ENCODE measurements at regions not wholly inside any gene's neighbourhood (a gene's known extent, or its start where the extent isn't known, plus 50 kb on each side); places are given as distances from the start of the nearest gene placed in this dataset.
A peak's percentile ranks its signal among the peaks of the same experiment; 100 is the strongest.

- no peaks in the 10 kb centered on the region for H3K27me3 ChIP-seq (ENCODE audit: control insufficient read depth, insufficient read depth, low read length)
Measured at GRCh38 chr9:18012170-18012569, 433.3 kb downstream of the SH3GL2 start.

GRCh38 chr9:18014556-18014955, 435.7 kb downstream of the SH3GL2 start:
- H3K4me3 ChIP-seq (ENCODE audit: low read length) = no peak overlapping the region
- H3K9me3 ChIP-seq (ENCODE audit: control insufficient read depth, low read depth, low read length) = no peaks in the 10 kb centered on the region
- no peak overlapping the region for H3K27ac ChIP-seq (ENCODE audit: low read length)
- no peak overlapping the region for H3K9ac ChIP-seq (ENCODE audit: low read length)
- no peaks in the 10 kb centered on the region for H3K4me1 ChIP-seq (ENCODE audit: control insufficient read depth, low read depth, low read length)
- H3K36me3 ChIP-seq (ENCODE audit: control insufficient read depth, low read depth, low read length) = no peaks in the 10 kb centered on the region
- H3K27me3 ChIP-seq (ENCODE audit: control insufficient read depth, insufficient read depth, low read length) = no peaks in the 10 kb centered on the region

More at GRCh38 chr9:18012170-18012569, 433.3 kb downstream of the SH3GL2 start:
- Histone ChIP-seq H3K27ac (ENCODE audit: low read length) (no peak overlapping the region), H3K4me1 (ENCODE audit: control insufficient read depth, low read depth, low read length) (no peaks in the 10 kb centered on the region), H3K4me3 (ENCODE audit: low read length) (no peak overlapping the region), H3K9ac (ENCODE audit: low read length) (no peak overlapping the region), H3K36me3 (ENCODE audit: control insufficient read depth, low read depth, low read length) (no peaks in the 10 kb centered on the region), H3K9me3 (ENCODE audit: control insufficient read depth, low read depth, low read length) (no peaks in the 10 kb centered on the region)

GRCh38 chr9:18015116-18015515, 436.2 kb downstream of the SH3GL2 start:
- H3K9ac ChIP-seq (ENCODE audit: low read length) = no peak overlapping the region

GRCh38 chr9:18017136-18017535, 438.3 kb downstream of the SH3GL2 start:
- no peaks in the 10 kb centered on the region for H3K9me3 ChIP-seq (ENCODE audit: control insufficient read depth, low read depth, low read length)
- H3K36me3 ChIP-seq (ENCODE audit: control insufficient read depth, low read depth, low read length) = no peaks in the 10 kb centered on the region
- H3K4me1 ChIP-seq (ENCODE audit: control insufficient read depth, low read depth, low read length) = peaks cover 3% of the 10 kb centered on the region
- H3K9ac ChIP-seq (ENCODE audit: low read length) = no peak overlapping the region
- no peak overlapping the region for H3K4me3 ChIP-seq (ENCODE audit: low read length)
- H3K27ac ChIP-seq (ENCODE audit: low read length) = no peak overlapping the region
- no peaks in the 10 kb centered on the region for H3K27me3 ChIP-seq (ENCODE audit: control insufficient read depth, insufficient read depth, low read length)

More at GRCh38 chr9:18015116-18015515, 436.2 kb downstream of the SH3GL2 start:
- no peaks in the 10 kb centered on the region for H3K9me3 ChIP-seq (ENCODE audit: control insufficient read depth, low read depth, low read length)
- H3K4me3 ChIP-seq (ENCODE audit: low read length) = no peak overlapping the region
- H3K27me3 ChIP-seq (ENCODE audit: control insufficient read depth, insufficient read depth, low read length) = no peaks in the 10 kb centered on the region
- H3K27ac ChIP-seq (ENCODE audit: low read length) = no peak overlapping the region
- H3K36me3 ChIP-seq (ENCODE audit: control insufficient read depth, low read depth, low read length) = no peaks in the 10 kb centered on the region
- H3K4me1 ChIP-seq (ENCODE audit: control insufficient read depth, low read depth, low read length) = no peaks in the 10 kb centered on the region

GRCh38 chr9:18018221-18018620, 439.4 kb downstream of the SH3GL2 start:
- no peaks in the 10 kb centered on the region for H3K36me3 ChIP-seq (ENCODE audit: control insufficient read depth, low read depth, low read length)
- no peaks in the 10 kb centered on the region for H3K9me3 ChIP-seq (ENCODE audit: control insufficient read depth, low read depth, low read length)
- no peaks in the 10 kb centered on the region for H3K27me3 ChIP-seq (ENCODE audit: control insufficient read depth, insufficient read depth, low read length)
- no peak overlapping the region for H3K9ac ChIP-seq (ENCODE audit: low read length)
- no peak overlapping the region for H3K4me3 ChIP-seq (ENCODE audit: low read length)
- H3K27ac ChIP-seq (ENCODE audit: low read length) = no peak overlapping the region
- H3K4me1 ChIP-seq (ENCODE audit: control insufficient read depth, low read depth, low read length) = peaks cover 3% of the 10 kb centered on the region

- Histone ChIP-seq H3K4me3 (ENCODE audit: low read length) (no peak overlapping the region), H3K9ac (ENCODE audit: low read length) (no peak overlapping the region), H3K4me1 (ENCODE audit: control insufficient read depth, low read depth, low read length) (peaks cover 3% of the 10 kb centered on the region), H3K9me3 (ENCODE audit: control insufficient read depth, low read depth, low read length) (no peaks in the 10 kb centered on the region), H3K27ac (ENCODE audit: low read length) (no peak overlapping the region), H3K36me3 (ENCODE audit: control insufficient read depth, low read depth, low read length) (no peaks in the 10 kb centered on the region), H3K27me3 (ENCODE audit: control insufficient read depth, insufficient read depth, low read length) (no peaks in the 10 kb centered on the region)
Measured at GRCh38 chr9:18018661-18019060, 439.8 kb downstream of the SH3GL2 start.

- H3K4me3 ChIP-seq (ENCODE audit: low read length) = no peak overlapping the region
- H3K27ac ChIP-seq (ENCODE audit: low read length) = no peak overlapping the region
- H3K9ac ChIP-seq (ENCODE audit: low read length) = no peak overlapping the region
- peaks cover 3% of the 10 kb centered on the region for H3K4me1 ChIP-seq (ENCODE audit: control insufficient read depth, low read depth, low read length)
- H3K36me3 ChIP-seq (ENCODE audit: control insufficient read depth, low read depth, low read length) = no peaks in the 10 kb centered on the region
- H3K27me3 ChIP-seq (ENCODE audit: control insufficient read depth, insufficient read depth, low read length) = no peaks in the 10 kb centered on the region
- no peaks in the 10 kb centered on the region for H3K9me3 ChIP-seq (ENCODE audit: control insufficient read depth, low read depth, low read length)
Measured at GRCh38 chr9:18020121-18020745, 441.4 kb downstream of the SH3GL2 start.

- no peaks in the 10 kb centered on the region for H3K9me3 ChIP-seq (ENCODE audit: control insufficient read depth, low read depth, low read length)
- no peaks in the 10 kb centered on the region for H3K36me3 ChIP-seq (ENCODE audit: control insufficient read depth, low read depth, low read length)
- no peaks in the 10 kb centered on the region for H3K27me3 ChIP-seq (ENCODE audit: control insufficient read depth, insufficient read depth, low read length)
- H3K27ac ChIP-seq (ENCODE audit: low read length) = no peak overlapping the region
- H3K4me3 ChIP-seq (ENCODE audit: low read length) = no peak overlapping the region
- H3K4me1 ChIP-seq (ENCODE audit: control insufficient read depth, low read depth, low read length) = peaks cover 3% of the 10 kb centered on the region
- H3K9ac ChIP-seq (ENCODE audit: low read length) = no peak overlapping the region
Measured at GRCh38 chr9:18022642-18023041, 443.8 kb downstream of the SH3GL2 start.

- H3K9me3 ChIP-seq (ENCODE audit: control insufficient read depth, low read depth, low read length) = no peaks in the 10 kb centered on the region
- H3K27me3 ChIP-seq (ENCODE audit: control insufficient read depth, insufficient read depth, low read length) = no peaks in the 10 kb centered on the region
- no peak overlapping the region for H3K27ac ChIP-seq (ENCODE audit: low read length)
- H3K36me3 ChIP-seq (ENCODE audit: control insufficient read depth, low read depth, low read length) = no peaks in the 10 kb centered on the region
- no peak overlapping the region for H3K9ac ChIP-seq (ENCODE audit: low read length)
- no peak overlapping the region for H3K4me3 ChIP-seq (ENCODE audit: low read length)
- H3K4me1 ChIP-seq (ENCODE audit: control insufficient read depth, low read depth, low read length) = peaks cover 3% of the 10 kb centered on the region
Measured at GRCh38 chr9:18023332-18023731, 444.5 kb downstream of the SH3GL2 start.

GRCh38 chr9:18032636-18033035, 441.3 kb upstream of the ADAMTSL1 start:
- no peaks in the 10 kb centered on the region for H3K9me3 ChIP-seq (ENCODE audit: control insufficient read depth, low read depth, low read length)
- no peak overlapping the region for H3K9ac ChIP-seq (ENCODE audit: low read length)
- H3K4me3 ChIP-seq (ENCODE audit: low read length) = no peak overlapping the region
- no peak overlapping the region for H3K27ac ChIP-seq (ENCODE audit: low read length)
- peaks cover 18% of the 10 kb centered on the region for H3K4me1 ChIP-seq (ENCODE audit: control insufficient read depth, low read depth, low read length)
- H3K36me3 ChIP-seq (ENCODE audit: control insufficient read depth, low read depth, low read length) = no peaks in the 10 kb centered on the region
- H3K27me3 ChIP-seq (ENCODE audit: control insufficient read depth, insufficient read depth, low read length) = no peaks in the 10 kb centered on the region

- H3K27me3 ChIP-seq (ENCODE audit: control insufficient read depth, insufficient read depth, low read length) = no peaks in the 10 kb centered on the region
Measured at GRCh38 chr9:18036422-18037187, 437.3 kb upstream of the ADAMTSL1 start.

GRCh38 chr9:18037981-18038380, 436.0 kb upstream of the ADAMTSL1 start:
- Histone ChIP-seq H3K27ac (ENCODE audit: low read length) (no peak overlapping the region), H3K4me3 (ENCODE audit: low read length) (no peak overlapping the region), H3K4me1 (ENCODE audit: control insufficient read depth, low read depth, low read length) (peaks cover 18% of the 10 kb centered on the region), H3K9ac (ENCODE audit: low read length) (no peak overlapping the region), H3K9me3 (ENCODE audit: control insufficient read depth, low read depth, low read length) (no peaks in the 10 kb centered on the region), H3K36me3 (ENCODE audit: control insufficient read depth, low read depth, low read length) (no peaks in the 10 kb centered on the region), H3K27me3 (ENCODE audit: control insufficient read depth, insufficient read depth, low read length) (no peaks in the 10 kb centered on the region)

More at GRCh38 chr9:18036422-18037187, 437.3 kb upstream of the ADAMTSL1 start:
- H3K4me3 ChIP-seq (ENCODE audit: low read length) = peak overlapping the region; percentile 10
- no peak overlapping the region for H3K9ac ChIP-seq (ENCODE audit: low read length)
- no peaks in the 10 kb centered on the region for H3K9me3 ChIP-seq (ENCODE audit: control insufficient read depth, low read depth, low read length)
- H3K27ac ChIP-seq (ENCODE audit: low read length) = no peak overlapping the region
- H3K4me1 ChIP-seq (ENCODE audit: control insufficient read depth, low read depth, low read length) = peaks cover 18% of the 10 kb centered on the region
- no peaks in the 10 kb centered on the region for H3K36me3 ChIP-seq (ENCODE audit: control insufficient read depth, low read depth, low read length)
